Kasumi-1 (cell line): ENCODE measurements at regions not wholly inside any gene's neighbourhood (a gene's known extent, or its start where the extent isn't known, plus 50 kb on each side); places are given as distances from the start of the nearest gene placed in this dataset.
A peak's percentile ranks its signal among the peaks of the same experiment; 100 is the strongest.
"Not testable (repeated sequence)": the region's sequence is repeated elsewhere in the genome, so short reads cannot be mapped to it uniquely, and the experiment has no call there.

ENCODE experiments used
- DNase-seq, 2 experiments: peaks; one replicate each; lab custom pipeline; 2025; lab: John Stamatoyannopoulos, UW

- no peak for DNase-seq
These were observed 481.9 kb downstream of the TMX3 start for GRCh38 chr18:68233018-68233417.

- DNase-seq = no peak
These were observed 485.6 kb downstream of the TMX3 start for GRCh38 chr18:68229351-68229750.

- no peak for DNase-seq
These were observed 493.7 kb downstream of the TMX3 start for GRCh38 chr18:68221111-68221724.

GRCh38 chr18:68220458-68220857 is 494.4 kb downstream of the TMX3 start:
- DNase-seq = no peak

- DNase-seq = no peak
These were observed 495.0 kb downstream of the TMX3 start for GRCh38 chr18:68219872-68220271.

GRCh38 chr18:68219274-68219673 is 495.6 kb downstream of the TMX3 start:
- DNase-seq = no peak

GRCh38 chr18:68215931-68216330 is 499.0 kb downstream of the TMX3 start:
- no peak for DNase-seq

GRCh38 chr18:68186039-68186438 is 528.9 kb downstream of the TMX3 start:
- no peak for DNase-seq

GRCh38 chr18:68181956-68182355 is 533.0 kb downstream of the TMX3 start:
- no peak for DNase-seq

- DNase-seq = no peak
These were observed 535.1 kb downstream of the TMX3 start for GRCh38 chr18:68179811-68180210.

GRCh38 chr18:68178921-68179320 is 536.0 kb downstream of the TMX3 start:
- no peak for DNase-seq

- DNase-seq = no peak
These were observed 536.9 kb downstream of the TMX3 start for GRCh38 chr18:68177807-68178702.

GRCh38 chr18:68176901-68177300 is 538.0 kb downstream of the TMX3 start:
- DNase-seq = no peak

- no peak for DNase-seq
These were observed 541.9 kb downstream of the TMX3 start for GRCh38 chr18:68172842-68173549.

- no peak for DNase-seq
These were observed 550.0 kb downstream of the TMX3 start for GRCh38 chr18:68164909-68165308.

GRCh38 chr18:68153821-68154220 is 561.1 kb downstream of the TMX3 start:
- DNase-seq = not testable (repeated sequence)

- DNase-seq = peak; percentile 17 to 37
These were observed 562.1 kb downstream of the TMX3 start for GRCh38 chr18:68152770-68153169.

- DNase-seq = no peak
These were observed 563.9 kb downstream of the TMX3 start for GRCh38 chr18:68150961-68151360.

- DNase-seq = no peak
These were observed 566.0 kb downstream of the TMX3 start for GRCh38 chr18:68148863-68149262.

GRCh38 chr18:68147728-68148127 is 567.2 kb downstream of the TMX3 start:
- no peak for DNase-seq

- DNase-seq = no peak
These were observed 593.1 kb downstream of the TMX3 start for GRCh38 chr18:68121826-68122225.

GRCh38 chr18:68121308-68121707 is 593.6 kb downstream of the TMX3 start:
- no peak for DNase-seq

GRCh38 chr18:68114989-68115388 is 598.5 kb upstream of the DSEL start:
- no peak for DNase-seq
